Hepatocyte (in vitro differentiated cells): ENCODE measurements at regions not wholly inside any gene's neighbourhood (a gene's known extent, or its start where the extent isn't known, plus 50 kb on each side); places are given as distances from the start of the nearest gene placed in this dataset.

Experiments
- CTCF ChIP-seq: fragments of 200-600 bp; sonication (generic); IDR thresholded peaks from 2 replicates; pipeline ENCODE4 v1.5.1; 2016; ENCODE audit warnings: antibody characterized with exemption, mild to moderate bottlenecking; ENCODE audit not compliant: poor library complexity
- EZH2 ChIP-seq: fragments of 200-600 bp; sonication (generic); IDR thresholded peaks from 2 replicates; pipeline ENCODE4 v1.6.1; 2016; ENCODE audit warnings: antibody characterized with exemption, mild to moderate bottlenecking, borderline replicate concordance
- EZH2phosphoT487 ChIP-seq: fragments of 200-600 bp; sonication (generic); IDR thresholded peaks from one replicate; pipeline ENCODE4 v1.6.1; 2018; ENCODE audit warnings: antibody characterized with exemption, mild to moderate bottlenecking, low read depth, moderate library complexity; ENCODE audit not compliant: unreplicated experiment, severe bottlenecking

GRCh38 chr5:74544811-74545210 lies 95.7 kb downstream of the ENC1 start:
- TF ChIP-seq CTCF = no peak
- TF ChIP-seq EZH2 = no peak
- no peak for TF ChIP-seq EZH2phosphoT487
